HepG2 (cell line): ENCODE measurements at regions not wholly inside any gene's neighbourhood (a gene's known extent, or its start where the extent isn't known, plus 50 kb on each side); places are given as distances from the start of the nearest gene placed in this dataset.

Experiments used
- AKNA ChIP-seq: sonication (generic); formaldehyde crosslinking; IDR thresholded peaks from 2 replicates; pipeline ENCODE4 v1.4.0; 2020; ENCODE audit warnings: missing genetic modification reagents, borderline replicate concordance
- HNRNPLL ChIP-seq: fragments of 200-400 bp; formaldehyde crosslinking; IDR thresholded peaks from 2 replicates; pipeline ENCODE4 v1.6.1; 2017; ENCODE audit warnings: mild to moderate bottlenecking, low read depth, low read length; ENCODE audit not compliant: poor library complexity, severe bottlenecking
- IRF1 ChIP-seq: sonication (generic); formaldehyde crosslinking; IDR thresholded peaks from 2 replicates; pipeline ENCODE4 v1.4.0; 2020; ENCODE audit warnings: low read depth, mild to moderate bottlenecking, missing genetic modification reagents
- PHF21A ChIP-seq: sonication (generic); formaldehyde crosslinking; IDR thresholded peaks from 2 replicates; pipeline ENCODE4 v1.5.0; 2020; ENCODE audit warnings: mild to moderate bottlenecking, missing genetic modification reagents
- SETDB1 ChIP-seq: sonication (generic); formaldehyde crosslinking; IDR thresholded peaks from 2 replicates; pipeline ENCODE4 v1.5.1; 2020; ENCODE audit warnings: missing genetic modification reagents, mild to moderate bottlenecking, borderline replicate concordance
- SP5 ChIP-seq: IDR thresholded peaks from 2 replicates; pipeline ENCODE4 v1.6.1; 2016; ENCODE audit warnings: low read depth, borderline replicate concordance
- SPEN ChIP-seq: sonication (generic); formaldehyde crosslinking; IDR thresholded peaks from 2 replicates; pipeline ENCODE4 v1.5.1; 2020; ENCODE audit warnings: low read depth, mild to moderate bottlenecking, missing genetic modification reagents
- SUZ12 ChIP-seq: fragments of 150-350 bp; IDR thresholded peaks from 2 replicates; pipeline ENCODE4 v1.6.1; 2014; ENCODE audit warnings: low read depth, low read length
- TGIF2 ChIP-seq: IDR thresholded peaks from 2 replicates; pipeline ENCODE4 v1.6.1; 2016; ENCODE audit warnings: control low read depth, missing compliant biosample characterization
- ZBTB25 ChIP-seq: IDR thresholded peaks from 2 replicates; pipeline ENCODE4 v1.6.1; 2018; ENCODE audit warnings: missing genetic modification reagents
- ZNF12 ChIP-seq: sonication (generic); formaldehyde crosslinking; IDR thresholded peaks from 2 replicates; pipeline ENCODE4 v1.5.0; 2020; ENCODE audit warnings: missing genetic modification reagents
- ZNF614 ChIP-seq: IDR thresholded peaks from 2 replicates; pipeline ENCODE4 v1.6.1; 2018; ENCODE audit warnings: missing biosample characterization, missing genetic modification reagents, inconsistent platforms, borderline replicate concordance
- ZNF749 ChIP-seq: sonication (generic); formaldehyde crosslinking; IDR thresholded peaks from 2 replicates; pipeline ENCODE4 v1.8.0; 2022; ENCODE audit warnings: mild to moderate bottlenecking, missing genetic modification reagents, moderate library complexity, borderline replicate concordance
- ZNF879 ChIP-seq: sonication (generic); formaldehyde crosslinking; IDR thresholded peaks from 2 replicates; pipeline ENCODE4 v1.8.1; 2023; ENCODE audit warnings: missing genetic modification reagents
- TF ChIP-seq, protein P1 (sequence below): IDR thresholded peaks from 2 replicates; pipeline ENCODE4 v1.6.1; 2016; ENCODE audit warnings: low read depth
- TF ChIP-seq, protein P2 (sequence below): sonication (generic); formaldehyde crosslinking; conservative IDR thresholded peaks from 2 replicates; pipeline ENCODE4 v1.4.0; 2020; ENCODE audit warnings: mild to moderate bottlenecking, missing genetic modification reagents, moderate library complexity

GRCh38 chr6:28673787-28674671, 148.3 kb downstream of the GPX5 start (continued):
- peak; percentile 66; the same call in 1 of the 2 replicates for TF ChIP-seq ZNF749
- 0 out of 2 replicates have a peak, but pooled peaks have one; percentile 62 for TF ChIP-seq ZNF614
- TF ChIP-seq SP5 (CRISPR knock-in tag) = no peak
- TF ChIP-seq ZNF879 (CRISPR knock-in tag) = no peak
- TF ChIP-seq HNRNPLL = no peak
- TF ChIP-seq SETDB1 (CRISPR knock-in tag) = peak; percentile 68; the same call in 1 of the 2 replicates
- TF ChIP-seq PHF21A (CRISPR knock-in tag) = peak; percentile 79; the same call in 1 of the 2 replicates
- no peak for TF ChIP-seq AKNA (CRISPR knock-in tag)
- TF ChIP-seq, protein P1, sequence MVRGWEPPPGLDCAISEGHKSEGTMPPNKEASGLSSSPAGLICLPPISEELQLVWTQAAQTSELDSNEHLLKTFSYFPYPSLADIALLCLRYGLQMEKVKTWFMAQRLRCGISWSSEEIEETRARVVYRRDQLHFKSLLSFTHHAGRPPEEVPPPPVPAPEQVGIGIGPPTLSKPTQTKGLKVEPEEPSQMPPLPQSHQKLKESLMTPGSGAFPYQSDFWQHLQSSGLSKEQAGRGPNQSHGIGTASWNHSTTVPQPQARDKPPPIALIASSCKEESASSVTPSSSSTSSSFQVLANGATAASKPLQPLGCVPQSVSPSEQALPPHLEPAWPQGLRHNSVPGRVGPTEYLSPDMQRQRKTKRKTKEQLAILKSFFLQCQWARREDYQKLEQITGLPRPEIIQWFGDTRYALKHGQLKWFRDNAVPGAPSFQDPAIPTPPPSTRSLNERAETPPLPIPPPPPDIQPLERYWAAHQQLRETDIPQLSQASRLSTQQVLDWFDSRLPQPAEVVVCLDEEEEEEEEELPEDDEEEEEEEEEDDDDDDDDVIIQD (CRISPR knock-in tag) = no peak
- TF ChIP-seq ZNF12 (CRISPR knock-in tag) = peak; percentile 17; the same call in 1 of the 2 replicates
- TF ChIP-seq TGIF2 (CRISPR knock-in tag) = peak; percentile 50; the same call in 1 of the 2 replicates
- TF ChIP-seq IRF1 = no peak
- TF ChIP-seq SPEN (CRISPR knock-in tag) = no peak
- TF ChIP-seq ZBTB25 (CRISPR knock-in tag) = peak; percentile 45
- no peak for TF ChIP-seq SUZ12
- TF ChIP-seq, protein P2, sequence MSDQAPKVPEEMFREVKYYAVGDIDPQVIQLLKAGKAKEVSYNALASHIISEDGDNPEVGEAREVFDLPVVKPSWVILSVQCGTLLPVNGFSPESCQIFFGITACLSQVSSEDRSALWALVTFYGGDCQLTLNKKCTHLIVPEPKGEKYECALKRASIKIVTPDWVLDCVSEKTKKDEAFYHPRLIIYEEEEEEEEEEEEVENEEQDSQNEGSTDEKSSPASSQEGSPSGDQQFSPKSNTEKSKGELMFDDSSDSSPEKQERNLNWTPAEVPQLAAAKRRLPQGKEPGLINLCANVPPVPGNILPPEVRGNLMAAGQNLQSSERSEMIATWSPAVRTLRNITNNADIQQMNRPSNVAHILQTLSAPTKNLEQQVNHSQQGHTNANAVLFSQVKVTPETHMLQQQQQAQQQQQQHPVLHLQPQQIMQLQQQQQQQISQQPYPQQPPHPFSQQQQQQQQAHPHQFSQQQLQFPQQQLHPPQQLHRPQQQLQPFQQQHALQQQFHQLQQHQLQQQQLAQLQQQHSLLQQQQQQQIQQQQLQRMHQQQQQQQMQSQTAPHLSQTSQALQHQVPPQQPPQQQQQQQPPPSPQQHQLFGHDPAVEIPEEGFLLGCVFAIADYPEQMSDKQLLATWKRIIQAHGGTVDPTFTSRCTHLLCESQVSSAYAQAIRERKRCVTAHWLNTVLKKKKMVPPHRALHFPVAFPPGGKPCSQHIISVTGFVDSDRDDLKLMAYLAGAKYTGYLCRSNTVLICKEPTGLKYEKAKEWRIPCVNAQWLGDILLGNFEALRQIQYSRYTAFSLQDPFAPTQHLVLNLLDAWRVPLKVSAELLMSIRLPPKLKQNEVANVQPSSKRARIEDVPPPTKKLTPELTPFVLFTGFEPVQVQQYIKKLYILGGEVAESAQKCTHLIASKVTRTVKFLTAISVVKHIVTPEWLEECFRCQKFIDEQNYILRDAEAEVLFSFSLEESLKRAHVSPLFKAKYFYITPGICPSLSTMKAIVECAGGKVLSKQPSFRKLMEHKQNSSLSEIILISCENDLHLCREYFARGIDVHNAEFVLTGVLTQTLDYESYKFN (CRISPR knock-in tag) = no peak
